Endothelial cell of umbilical vein (primary cell): ENCODE measurements at regions not wholly inside any gene's neighbourhood (a gene's known extent, or its start where the extent isn't known, plus 50 kb on each side); places are given as distances from the start of the nearest gene placed in this dataset.

ENCODE experiments used
- BruUV-seq: library from RNA; stranded (reverse); fragments of 400-500 nt; replicated peaks from 2 replicates; lab custom pipeline; 2021; lab: Mats Ljungman, UMichigan
- CTCF ChIA-PET: fragments of 300-600, 350-600 bp; sonication (Branson Sonifier 250); formaldehyde crosslinking; loops from one replicate; lab custom pipeline; 2021; ENCODE audit warnings: antibody characterized with exemption, inconsistent platforms; lab: Charles Lee
- POLR2A ChIA-PET: fragments of 300-600, 350-600 bp; sonication (Branson Sonifier 250); formaldehyde crosslinking; loops from one replicate; lab custom pipeline; 2021; ENCODE audit warnings: antibody characterized with exemption, inconsistent platforms; lab: Charles Lee
- DNase-seq: peaks from one replicate; pipeline ENCODE4 v3.0.0-alpha.2; 2011; ENCODE audit warnings: low read depth, low spot score
- FAIRE-seq: peaks from 2 replicates; lab custom pipeline; 2011; peaks lifted over from hg19 to GRCh38; lab: Jason Lieb, UNC
- H2AFZ ChIP-seq: 2 replicates; pipeline ENCODE4 v1.6.0; 2012; ENCODE audit warnings: low read depth, low read length, control low read depth, inconsistent platforms
- H3K27ac ChIP-seq: 2 replicates; pipeline ENCODE4 v1.5.1; 2011; ENCODE audit warnings: low read depth, mild to moderate bottlenecking, control low read depth, low read length, moderate library complexity; ENCODE audit not compliant: insufficient read depth
- H3K27me3 ChIP-seq, 2 experiments: 2 replicates each; pipeline versions ENCODE4 v1.6.0 to v1.6.1; 2011; ENCODE audit warnings: low read length in 2 of 2, mixed read lengths in 1 of 2; ENCODE audit not compliant: control insufficient read depth in 2 of 2, insufficient read depth in 2 of 2
- H3K36me3 ChIP-seq, 2 experiments: 2 replicates in 1 of 2; 3 replicates in 1 of 2; pipeline ENCODE4 v1.5.1; 2011; ENCODE audit warnings: low read length in 2 of 2, mild to moderate bottlenecking in 1 of 2, moderate library complexity in 1 of 2; ENCODE audit not compliant: control insufficient read depth in 2 of 2, insufficient read depth in 2 of 2; ENCODE audit errors: extremely low read depth in 1 of 2
- H3K4me1 ChIP-seq: 3 replicates; pipeline ENCODE4 v1.5.1; 2011; ENCODE audit warnings: mild to moderate bottlenecking, low read length; ENCODE audit not compliant: control insufficient read depth, insufficient read depth; ENCODE audit errors: extremely low read depth
- H3K4me2 ChIP-seq: 2 replicates; pipeline ENCODE4 v1.6.1; 2011; ENCODE audit warnings: low read length, control low read depth, mixed read lengths; ENCODE audit not compliant: insufficient read depth
- H3K4me3 ChIP-seq, 3 experiments: fragments of 200-600 bp in 1 of 3; sonication (generic), shearing (Covaris generic) in 1 of 3; replicated peaks in 1 of 3; 2 replicates each; pipeline ENCODE4 v1.5.1; 2011 to 2016; ENCODE audit warnings: control low read depth in 3 of 3, low read length in 3 of 3, mild to moderate bottlenecking in 2 of 3, inconsistent platforms in 1 of 3, low read depth in 1 of 3, moderate library complexity in 1 of 3; ENCODE audit not compliant: insufficient read depth in 1 of 3
- H3K79me2 ChIP-seq: 2 replicates; pipeline ENCODE4 v1.6.0; 2012; ENCODE audit warnings: low read length, inconsistent platforms; ENCODE audit not compliant: control insufficient read depth, insufficient read depth
- H3K9ac ChIP-seq: replicated peaks from 2 replicates; pipeline ENCODE3; 2011; ENCODE audit warnings: low read length, control low read depth; ENCODE audit not compliant: insufficient read depth; ENCODE audit errors: extremely low read depth
- H3K9me1 ChIP-seq: replicated peaks from 3 replicates; pipeline ENCODE4 v1.6.0; 2011; ENCODE audit warnings: mild to moderate bottlenecking, low read length; ENCODE audit not compliant: control insufficient read depth, insufficient read depth; ENCODE audit errors: extremely low read depth
- H3K9me3 ChIP-seq: replicated peaks from 2 replicates; pipeline ENCODE4 v1.5.1; 2012; ENCODE audit warnings: low read length, inconsistent platforms; ENCODE audit not compliant: control insufficient read depth, insufficient read depth
- H4K20me1 ChIP-seq: replicated peaks from 2 replicates; pipeline ENCODE3; 2011; ENCODE audit warnings: mild to moderate bottlenecking, low read length; ENCODE audit not compliant: control insufficient read depth, insufficient read depth; ENCODE audit errors: extremely low read depth
- EZH2 ChIP-seq: IDR thresholded peaks from 2 replicates; pipeline ENCODE4 v1.6.1; 2012; ENCODE audit warnings: borderline replicate concordance, low read depth, mild to moderate bottlenecking, moderate library complexity, low read length, inconsistent platforms; ENCODE audit not compliant: severe bottlenecking
- FOS ChIP-seq: IDR thresholded peaks from 2 replicates; pipeline ENCODE4 v1.6.1; 2011; ENCODE audit warnings: mild to moderate bottlenecking, low read length, moderate library complexity, borderline replicate concordance; ENCODE audit not compliant: insufficient read depth
- GATA2 ChIP-seq: IDR thresholded peaks from 2 replicates; pipeline ENCODE4 v1.7.0; 2011; ENCODE audit warnings: low read depth, mild to moderate bottlenecking, moderate library complexity, mixed read lengths, low read length; ENCODE audit not compliant: insufficient read length, insufficient read depth
- JUN ChIP-seq: IDR thresholded peaks from 2 replicates; pipeline ENCODE4 v1.6.1; 2011; ENCODE audit warnings: borderline replicate concordance, low read depth; ENCODE audit not compliant: insufficient read length, insufficient read depth
- POLR2A ChIP-seq: IDR thresholded peaks from 2 replicates; pipeline ENCODE4 v1.6.1; 2012; ENCODE audit warnings: low read depth, mild to moderate bottlenecking, control low read depth, low read length
- POLR2AphosphoS5 ChIP-seq: IDR thresholded peaks from 2 replicates; pipeline ENCODE4 v1.6.1; 2012; ENCODE audit warnings: low read depth, mild to moderate bottlenecking, control low read depth, low read length, moderate library complexity; ENCODE audit not compliant: insufficient read depth
- dilution Hi-C: fragments of 300-500 bp; cut with MboI; formaldehyde crosslinking; loops from one replicate; pipeline ENCODE4 v1.15.0; 2019; ENCODE audit warnings: low sequenced_read_pairs; ENCODE audit not compliant: extremely low pct_ligation_motif_present
- intact Hi-C: fragments of 100-400 bp; cut with micrococcal nuclease; formaldehyde crosslinking; loops from one replicate; pipeline ENCODE4 v1.10.0; 2022
- TF ChIP-seq, protein P1 (sequence below), 2 donors: IDR thresholded peaks; 1 replicate in 1 of 2; 2 replicates in 1 of 2; pipeline ENCODE4 v1.5.1; 2011; ENCODE audit warnings: low read length in 2 of 2, mild to moderate bottlenecking in 2 of 2, moderate library complexity in 2 of 2, control low read depth in 1 of 2, inconsistent platforms in 1 of 2, low read depth in 1 of 2; ENCODE audit not compliant: insufficient read depth in 1 of 2; ENCODE audit errors: extremely low read depth in 1 of 2
- TF ChIP-seq, protein P2 (sequence below): IDR thresholded peaks from 2 replicates; pipeline ENCODE4 v1.6.1; 2011; ENCODE audit not compliant: insufficient read depth, insufficient read length

DNA sequence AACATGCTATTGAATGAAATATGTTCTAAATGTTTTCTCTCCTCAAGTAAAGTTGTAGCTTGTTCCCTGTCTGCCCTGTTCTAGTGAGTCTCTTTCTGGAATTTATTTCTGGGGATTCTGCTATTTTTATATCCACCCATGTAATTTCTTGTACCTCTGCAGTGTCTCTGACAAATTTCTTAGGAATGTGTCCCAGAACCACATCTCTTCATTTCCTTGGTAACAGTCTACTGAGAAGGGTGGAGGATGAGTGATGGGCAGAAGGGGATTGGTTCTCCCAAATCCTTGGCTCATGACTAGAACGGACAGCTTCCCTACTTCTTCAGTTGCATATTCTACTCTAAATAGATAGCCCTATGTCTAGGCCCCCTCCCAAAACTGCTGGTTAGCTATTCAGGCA lies 490.6 kb upstream of the LINC00305 start:
- BruUV-seq, result no TSS peak
- Histone ChIP-seq H3K79me2 (no peaks in the 10 kb centered on the region), H3K9me3 (peaks cover 8% of the 10 kb centered on the region), H3K36me3 (no peaks in the 10 kb centered on the region), H3K9ac (no peak overlapping the region), H2AFZ (no peak overlapping the region), H3K4me1 (no peaks in the 10 kb centered on the region), H3K4me2 (no peak overlapping the region), H3K4me3 (no peak overlapping the region), H3K27me3 (no peaks in the 10 kb centered on the region), H3K9me1 (no peaks in the 10 kb centered on the region), H3K27ac (no peak overlapping the region), H4K20me1 (no peaks in the 10 kb centered on the region)
- ChIA-PET CTCF (no interaction called here), POLR2A (no interaction called here)
- TF ChIP-seq GATA2 (no peak), JUN (no peak), EZH2 (no peak), FOS (no peak), POLR2A (no peak), POLR2AphosphoS5 (no peak)
- TF ChIP-seq, protein P1, sequence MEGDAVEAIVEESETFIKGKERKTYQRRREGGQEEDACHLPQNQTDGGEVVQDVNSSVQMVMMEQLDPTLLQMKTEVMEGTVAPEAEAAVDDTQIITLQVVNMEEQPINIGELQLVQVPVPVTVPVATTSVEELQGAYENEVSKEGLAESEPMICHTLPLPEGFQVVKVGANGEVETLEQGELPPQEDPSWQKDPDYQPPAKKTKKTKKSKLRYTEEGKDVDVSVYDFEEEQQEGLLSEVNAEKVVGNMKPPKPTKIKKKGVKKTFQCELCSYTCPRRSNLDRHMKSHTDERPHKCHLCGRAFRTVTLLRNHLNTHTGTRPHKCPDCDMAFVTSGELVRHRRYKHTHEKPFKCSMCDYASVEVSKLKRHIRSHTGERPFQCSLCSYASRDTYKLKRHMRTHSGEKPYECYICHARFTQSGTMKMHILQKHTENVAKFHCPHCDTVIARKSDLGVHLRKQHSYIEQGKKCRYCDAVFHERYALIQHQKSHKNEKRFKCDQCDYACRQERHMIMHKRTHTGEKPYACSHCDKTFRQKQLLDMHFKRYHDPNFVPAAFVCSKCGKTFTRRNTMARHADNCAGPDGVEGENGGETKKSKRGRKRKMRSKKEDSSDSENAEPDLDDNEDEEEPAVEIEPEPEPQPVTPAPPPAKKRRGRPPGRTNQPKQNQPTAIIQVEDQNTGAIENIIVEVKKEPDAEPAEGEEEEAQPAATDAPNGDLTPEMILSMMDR (IDR thresholded peaks at IDR 0.05; ENCODE audit: extremely low read depth in 1 of 2, insufficient read depth in 1 of 2, low read depth in 1 of 2, low read length in 2 of 2), result no peak
- TF ChIP-seq, protein P2, sequence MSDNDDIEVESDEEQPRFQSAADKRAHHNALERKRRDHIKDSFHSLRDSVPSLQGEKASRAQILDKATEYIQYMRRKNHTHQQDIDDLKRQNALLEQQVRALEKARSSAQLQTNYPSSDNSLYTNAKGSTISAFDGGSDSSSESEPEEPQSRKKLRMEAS, result no peak
- intact Hi-C loops (no loop called here), dilution Hi-C loops (no loop called here)
- DNase-seq (no peak), FAIRE-seq (no peak)
